GM12864 (cell line): ENCODE measurements at regions not wholly inside any gene's neighbourhood (a gene's known extent, or its start where the extent isn't known, plus 50 kb on each side); places are given as distances from the start of the nearest gene placed in this dataset.

Source experiments
- DNase-seq: peaks from one replicate; pipeline ENCODE4 v3.0.0-alpha.2; 2011; ENCODE audit warnings: low read depth
- H3K4me3 ChIP-seq: 2 replicates; pipeline ENCODE4 v1.5.1; 2011; ENCODE audit warnings: mild to moderate bottlenecking, low read depth, low read length, control low read depth
- TF ChIP-seq, protein P1 (sequence below): IDR thresholded peaks from 2 replicates; pipeline ENCODE4 v1.5.1; 2011; ENCODE audit warnings: low read depth, mild to moderate bottlenecking, moderate library complexity, low read length, control low read depth, inconsistent platforms; ENCODE audit errors: missing control alignments

GRCh38 chr4:181701214-181701613 is 542.0 kb upstream of the TENM3 start:
- TF ChIP-seq, protein P1, sequence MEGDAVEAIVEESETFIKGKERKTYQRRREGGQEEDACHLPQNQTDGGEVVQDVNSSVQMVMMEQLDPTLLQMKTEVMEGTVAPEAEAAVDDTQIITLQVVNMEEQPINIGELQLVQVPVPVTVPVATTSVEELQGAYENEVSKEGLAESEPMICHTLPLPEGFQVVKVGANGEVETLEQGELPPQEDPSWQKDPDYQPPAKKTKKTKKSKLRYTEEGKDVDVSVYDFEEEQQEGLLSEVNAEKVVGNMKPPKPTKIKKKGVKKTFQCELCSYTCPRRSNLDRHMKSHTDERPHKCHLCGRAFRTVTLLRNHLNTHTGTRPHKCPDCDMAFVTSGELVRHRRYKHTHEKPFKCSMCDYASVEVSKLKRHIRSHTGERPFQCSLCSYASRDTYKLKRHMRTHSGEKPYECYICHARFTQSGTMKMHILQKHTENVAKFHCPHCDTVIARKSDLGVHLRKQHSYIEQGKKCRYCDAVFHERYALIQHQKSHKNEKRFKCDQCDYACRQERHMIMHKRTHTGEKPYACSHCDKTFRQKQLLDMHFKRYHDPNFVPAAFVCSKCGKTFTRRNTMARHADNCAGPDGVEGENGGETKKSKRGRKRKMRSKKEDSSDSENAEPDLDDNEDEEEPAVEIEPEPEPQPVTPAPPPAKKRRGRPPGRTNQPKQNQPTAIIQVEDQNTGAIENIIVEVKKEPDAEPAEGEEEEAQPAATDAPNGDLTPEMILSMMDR = no peak
- no peak for DNase-seq
- no peak overlapping the region for H3K4me3 ChIP-seq

DNA sequence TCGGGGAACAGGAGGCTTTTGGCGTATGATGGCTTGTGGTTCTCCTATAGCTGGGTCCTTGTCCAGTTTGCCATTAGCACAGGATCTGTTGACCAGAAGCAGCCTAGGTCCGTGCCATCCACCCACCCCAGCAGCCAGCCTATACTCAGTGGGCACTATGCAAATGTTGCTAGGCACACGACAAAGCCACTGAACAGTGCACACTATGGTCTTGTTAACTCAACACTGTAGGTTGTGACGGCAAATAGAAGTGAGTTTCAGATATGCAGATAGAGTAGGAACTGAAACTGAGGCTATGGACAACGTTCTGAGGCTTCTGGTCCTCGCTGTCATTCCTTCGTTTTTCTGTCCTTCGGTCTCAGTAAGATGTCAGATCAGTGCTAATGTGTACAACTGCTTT is 541.3 kb upstream of the TENM3 start:
- no peak for DNase-seq
- H3K4me3 ChIP-seq = no peak overlapping the region
- TF ChIP-seq, protein P1 = no peak

- TF ChIP-seq, protein P1 = no peak
Observed at GRCh38 chr4:181702864-181703495, 540.2 kb upstream of the TENM3 start.

DNA sequence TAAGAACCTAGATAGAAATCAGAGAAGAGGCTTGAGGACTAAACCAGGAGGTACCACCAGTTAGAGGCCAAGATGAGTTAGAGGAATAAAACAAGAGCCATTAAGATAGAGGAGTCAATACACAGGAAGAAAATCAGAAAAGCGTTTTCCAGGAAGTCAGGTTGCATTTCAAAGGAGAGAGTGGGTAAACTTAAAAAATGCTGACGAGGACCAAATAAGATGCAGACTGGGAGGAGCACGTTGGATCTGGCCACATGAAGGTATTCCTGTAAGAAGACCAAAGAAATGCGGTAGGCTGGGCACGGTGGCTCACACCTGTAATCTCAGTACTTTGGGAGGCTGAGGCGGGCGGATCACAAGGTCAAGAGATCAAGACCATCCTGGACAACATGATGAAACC is 533.1 kb upstream of the TENM3 start:
- H3K4me3 ChIP-seq = no peak overlapping the region
- TF ChIP-seq, protein P1 = no peak
- DNase-seq = no peak

More at GRCh38 chr4:181702864-181703495, 540.2 kb upstream of the TENM3 start:
- no peak overlapping the region for H3K4me3 ChIP-seq
- no peak for DNase-seq

DNA sequence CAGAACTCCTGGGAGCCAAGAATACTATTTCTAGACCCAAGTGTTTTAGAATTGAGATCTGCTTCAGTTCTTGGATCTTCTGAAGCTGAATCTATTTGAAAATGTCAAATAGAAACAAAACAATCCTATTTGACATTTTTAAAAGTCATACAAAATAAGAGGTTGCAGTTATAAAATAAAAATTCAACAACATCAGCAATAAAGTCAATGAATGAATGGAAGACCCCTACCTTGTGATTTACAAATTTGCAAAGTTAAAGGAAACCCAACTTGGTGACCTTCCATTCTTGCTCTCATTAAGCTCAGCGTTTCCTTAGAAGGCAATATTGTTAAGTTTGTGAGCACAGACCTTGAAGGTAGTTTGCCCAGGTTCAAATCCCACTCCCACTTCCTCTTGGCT is 531.8 kb upstream of the TENM3 start:
- no peak overlapping the region for H3K4me3 ChIP-seq
- TF ChIP-seq, protein P1 = no peak
- DNase-seq = no peak

DNA sequence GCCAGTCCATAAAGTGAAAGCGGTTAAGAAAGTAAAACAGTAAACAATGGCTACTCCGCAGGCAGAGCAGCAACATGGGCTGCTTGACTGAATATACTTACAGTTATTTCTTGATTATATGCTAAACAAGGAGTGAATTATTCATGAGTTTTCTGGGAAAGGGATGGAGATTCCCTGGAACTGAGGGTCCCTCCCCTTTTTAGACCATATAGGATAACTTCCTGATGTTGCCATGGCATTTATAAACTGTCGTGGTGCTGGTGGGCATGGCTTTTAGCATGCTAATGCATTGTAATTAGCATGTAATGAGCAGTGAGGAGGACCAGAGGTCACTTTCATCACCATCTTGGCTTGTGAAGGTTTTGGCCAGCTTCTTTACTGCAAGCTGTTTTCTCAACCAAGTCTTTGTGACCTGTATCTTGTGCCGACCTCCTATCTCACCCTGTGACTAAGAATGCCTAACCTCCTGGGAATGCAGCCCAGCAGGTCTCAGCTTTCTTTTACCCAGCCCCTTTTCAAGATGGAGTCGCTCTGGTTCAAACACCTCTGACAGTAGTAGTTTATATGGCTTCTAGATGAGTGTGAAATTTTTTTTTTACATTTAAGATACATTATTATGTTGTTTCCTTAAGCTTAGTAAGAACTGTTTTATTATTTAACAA is 514.8 kb upstream of the TENM3 start:
- no peak for DNase-seq
- TF ChIP-seq, protein P1 = no peak
- no peak overlapping the region for H3K4me3 ChIP-seq

DNA sequence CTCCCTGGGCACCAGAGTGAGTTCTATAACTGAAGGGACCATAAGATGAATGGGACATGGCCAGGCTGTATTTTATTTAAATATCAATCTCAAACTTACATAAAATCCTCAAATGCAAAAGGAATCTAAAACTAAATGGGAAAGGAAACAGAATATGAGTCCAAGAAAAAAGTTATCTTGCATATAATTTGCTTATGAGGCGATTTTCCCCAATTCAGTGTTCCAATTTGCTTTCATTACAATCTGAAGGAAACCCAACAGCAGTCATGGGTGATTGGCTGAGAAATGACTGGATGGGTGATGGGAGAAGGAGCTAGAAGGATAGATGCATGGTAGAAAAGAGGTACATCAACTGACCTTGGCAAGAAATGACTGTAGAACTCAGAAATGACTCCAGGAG is 511.3 kb upstream of the TENM3 start:
- TF ChIP-seq, protein P1 = no peak
- no peak overlapping the region for H3K4me3 ChIP-seq
- DNase-seq = no peak
